ENCODE measurements at regions not wholly inside any gene's neighbourhood (a gene's known extent, or its start where the extent isn't known, plus 50 kb on each side); places are given as distances from the start of the nearest gene placed in this dataset.

GRCh38 chr6:20334334-20334733 lies 67.3 kb upstream of the E2F3 start:
- TF ChIP-seq CTCF (IDR thresholded peaks at IDR 0.05 in 4 of 5, conservative IDR thresholded peaks at IDR 0.05 in 1 of 5) = no peak
- TF ChIP-seq POLR2A (IDR thresholded peaks at IDR 0.05) = no peak

All from gastrocnemius medialis (tissue), 4 donors.